ENCODE measurements at regions not wholly inside any gene's neighbourhood (a gene's known extent, or its start where the extent isn't known, plus 50 kb on each side); places are given as distances from the start of the nearest gene placed in this dataset.

DNA sequence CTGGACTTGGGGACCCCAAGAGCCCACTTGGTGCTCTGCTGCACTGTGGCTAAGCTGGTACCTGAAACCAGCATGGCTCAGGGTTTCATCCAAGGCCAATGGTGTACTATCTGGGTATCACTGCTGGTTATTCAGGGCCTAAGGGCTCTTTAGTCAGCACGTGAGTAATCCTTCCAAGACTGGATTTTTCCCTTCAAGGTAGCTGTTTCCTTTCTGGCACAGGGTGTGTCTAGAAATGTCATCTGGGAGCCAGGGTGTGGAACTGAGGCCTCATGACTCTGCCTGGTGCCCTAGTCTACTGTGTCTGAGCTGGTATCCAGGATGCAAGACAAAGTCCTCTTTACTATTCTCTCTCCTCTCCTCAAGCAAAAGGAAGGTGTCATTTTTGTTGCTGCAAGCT, 99.0 kb upstream of the QRFPR start:
- no peak for DNase-seq (ENCODE audit: low read depth)
- H3K4me3 ChIP-seq (ENCODE audit: low read depth, low read length): no peak overlapping the region
- no peak for TF ChIP-seq CTCF (conservative IDR thresholded peaks at IDR 0.05; ENCODE audit: low read depth, low read length)

DNA sequence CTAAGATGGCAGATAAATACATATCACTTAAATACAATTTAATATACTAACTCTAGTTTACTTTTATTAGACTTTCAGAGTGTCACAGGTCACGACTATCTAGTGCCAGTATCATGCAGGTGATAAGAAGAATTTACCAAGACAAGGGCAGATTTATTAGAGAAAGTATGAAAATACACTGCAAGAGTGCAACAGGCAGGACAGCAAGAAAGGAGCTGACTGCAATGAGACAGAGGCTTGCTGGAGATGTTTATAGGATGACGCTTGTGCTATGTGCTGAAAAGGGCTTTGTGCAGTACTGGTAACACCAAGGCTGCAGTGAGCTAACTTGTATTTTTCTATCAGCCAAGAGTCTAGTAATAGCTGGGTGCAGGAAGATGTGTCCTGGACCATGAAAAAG, 96.7 kb upstream of the QRFPR start:
- TF ChIP-seq CTCF (conservative IDR thresholded peaks at IDR 0.05; ENCODE audit: low read depth, low read length): no peak
- H3K4me3 ChIP-seq (ENCODE audit: low read depth, low read length): no peak overlapping the region
- DNase-seq (ENCODE audit: low read depth): no peak

DNA sequence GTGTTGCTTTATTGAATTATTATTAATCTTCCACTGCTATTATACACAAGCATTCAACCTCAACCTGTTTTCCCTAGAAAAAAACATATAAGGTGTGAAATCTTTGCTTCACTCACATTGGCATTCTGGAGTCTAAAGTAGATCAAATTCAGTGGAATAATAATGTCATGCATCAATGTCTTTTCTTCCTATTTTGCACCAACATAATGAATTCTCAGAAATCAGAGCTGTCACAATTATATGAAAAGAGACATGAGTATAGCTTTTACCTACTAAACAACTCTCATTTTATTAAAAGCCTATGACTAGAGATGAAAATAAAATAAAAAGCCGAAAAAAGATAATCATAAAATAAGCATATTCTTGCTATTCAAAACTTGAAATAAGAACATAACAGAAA, 96.3 kb upstream of the QRFPR start:
- H3K4me3 ChIP-seq (ENCODE audit: low read depth, low read length): no peak overlapping the region
- TF ChIP-seq CTCF (conservative IDR thresholded peaks at IDR 0.05; ENCODE audit: low read depth, low read length): no peak
- no peak for DNase-seq (ENCODE audit: low read depth)

- TF ChIP-seq CTCF (conservative IDR thresholded peaks at IDR 0.05; ENCODE audit: low read depth, low read length): no peak
These were observed 92.3 kb upstream of the QRFPR start for GRCh38 chr4:121472937-121473721.

GRCh38 chr4:121464854-121465253, 84.0 kb upstream of the QRFPR start:
- DNase-seq (ENCODE audit: low read depth): no peak
- TF ChIP-seq CTCF (conservative IDR thresholded peaks at IDR 0.05; ENCODE audit: low read depth, low read length): no peak
- H3K4me3 ChIP-seq (ENCODE audit: low read depth, low read length): no peak overlapping the region

More at GRCh38 chr4:121472937-121473721, 92.3 kb upstream of the QRFPR start:
- no peak overlapping the region for H3K4me3 ChIP-seq (ENCODE audit: low read depth, low read length)
- no peak for DNase-seq (ENCODE audit: low read depth)

DNA sequence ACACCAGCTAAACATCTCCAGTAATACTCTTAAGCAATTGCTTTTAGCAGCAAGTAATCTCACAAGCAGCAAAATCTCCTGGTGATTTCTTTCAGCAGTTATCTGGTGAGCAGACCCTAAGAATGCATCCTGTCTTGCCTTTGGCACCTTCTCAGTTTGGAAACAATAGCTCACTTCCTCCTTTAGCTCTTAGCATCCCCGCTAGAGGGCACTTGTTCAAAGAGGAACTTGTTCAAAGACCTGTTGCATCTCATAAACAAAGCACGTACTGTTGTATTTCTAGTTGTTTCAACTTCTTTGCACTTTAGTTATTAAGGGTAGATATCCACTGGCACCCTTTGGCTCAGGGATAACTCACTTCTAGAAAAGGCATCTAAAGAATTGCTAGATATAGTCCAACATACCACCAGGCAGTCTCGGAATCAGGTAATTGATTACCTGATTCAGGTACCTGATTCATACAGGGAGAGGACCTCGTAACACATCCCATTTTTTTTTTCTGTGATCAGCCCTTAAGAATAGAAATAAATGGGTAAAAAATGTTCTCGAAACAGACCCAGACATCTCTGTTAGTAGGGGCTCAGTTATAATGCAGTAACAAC, 81.9 kb upstream of the QRFPR start:
- peak; percentile 85 for TF ChIP-seq CTCF (conservative IDR thresholded peaks at IDR 0.05; ENCODE audit: low read depth, low read length)
- DNase-seq (ENCODE audit: low read depth): peak; percentile 82
- H3K4me3 ChIP-seq (ENCODE audit: low read depth, low read length): no peak overlapping the region

DNA sequence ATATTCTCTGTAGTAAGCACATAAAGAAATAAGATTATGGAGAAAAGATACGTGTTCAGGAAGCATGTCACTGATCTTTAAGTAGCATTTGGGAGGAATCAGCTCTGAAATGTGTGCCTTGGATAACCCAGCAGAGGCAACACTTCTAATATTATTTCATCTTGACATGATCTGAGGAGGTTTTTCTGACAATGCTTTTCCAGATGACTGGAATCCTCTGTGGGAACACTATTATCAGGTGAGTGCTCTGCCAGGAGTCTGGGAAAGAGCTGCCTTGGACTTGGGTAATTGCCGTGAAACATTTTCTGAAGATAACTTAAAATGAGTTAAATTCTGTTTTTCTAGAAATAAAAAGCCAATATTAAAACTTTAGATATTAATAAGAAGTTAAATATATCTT, 78.2 kb upstream of the QRFPR start:
- no peak for DNase-seq (ENCODE audit: low read depth)
- no peak for TF ChIP-seq CTCF (conservative IDR thresholded peaks at IDR 0.05; ENCODE audit: low read depth, low read length)
- no peak overlapping the region for H3K4me3 ChIP-seq (ENCODE audit: low read depth, low read length)

Data from choroid plexus epithelial cell (primary cell).